ENCODE measurements at regions not wholly inside any gene's neighbourhood (a gene's known extent, or its start where the extent isn't known, plus 50 kb on each side); places are given as distances from the start of the nearest gene placed in this dataset.
"Not testable (repeated sequence)": the region's sequence is repeated elsewhere in the genome, so short reads cannot be mapped to it uniquely, and the experiment has no call there.

- no peak for DNase-seq (ENCODE audit: low read depth)
These were observed 95.2 kb downstream of the TFAP2C start for GRCh38 chr20:56724241-56724757.

GRCh38 chr20:56730003-56730402 lies 100.9 kb downstream of the TFAP2C start:
- no peak for DNase-seq (ENCODE audit: low read depth)

GRCh38 chr20:56730996-56731395 lies 101.9 kb downstream of the TFAP2C start:
- DNase-seq (ENCODE audit: low read depth) = no peak

GRCh38 chr20:56731476-56731875 lies 102.4 kb downstream of the TFAP2C start:
- DNase-seq (ENCODE audit: low read depth) = no peak

- DNase-seq (ENCODE audit: low read depth) = no peak
These were observed 104.9 kb downstream of the TFAP2C start for GRCh38 chr20:56733967-56734366.

- DNase-seq (ENCODE audit: low read depth) = no peak
These were observed 106.1 kb downstream of the TFAP2C start for GRCh38 chr20:56735084-56735642.

GRCh38 chr20:56736285-56736857 lies 107.3 kb downstream of the TFAP2C start:
- no peak for DNase-seq (ENCODE audit: low read depth)

- DNase-seq (ENCODE audit: low read depth) = not testable (repeated sequence)
These were observed 115.3 kb downstream of the TFAP2C start for GRCh38 chr20:56744325-56744821.

GRCh38 chr20:56748476-56749377 lies 119.6 kb downstream of the TFAP2C start:
- no peak for DNase-seq (ENCODE audit: low read depth)

- no peak for DNase-seq (ENCODE audit: low read depth)
These were observed 121.3 kb downstream of the TFAP2C start for GRCh38 chr20:56750430-56750829.

- no peak for DNase-seq (ENCODE audit: low read depth)
These were observed 123.2 kb downstream of the TFAP2C start for GRCh38 chr20:56752274-56752673.

- DNase-seq (ENCODE audit: low read depth) = no peak
These were observed 126.1 kb downstream of the TFAP2C start for GRCh38 chr20:56755201-56755600.

GRCh38 chr20:56756658-56757057 lies 127.6 kb downstream of the TFAP2C start:
- not testable (repeated sequence) for DNase-seq (ENCODE audit: low read depth)

GRCh38 chr20:56758706-56759105 lies 129.6 kb downstream of the TFAP2C start:
- DNase-seq (ENCODE audit: low read depth) = no peak

- DNase-seq (ENCODE audit: low read depth) = no peak
These were observed 130.7 kb downstream of the TFAP2C start for GRCh38 chr20:56759741-56760278.

GRCh38 chr20:56760610-56761009 lies 131.5 kb downstream of the TFAP2C start:
- DNase-seq (ENCODE audit: low read depth) = no peak

- DNase-seq (ENCODE audit: low read depth) = no peak
These were observed 132.3 kb downstream of the TFAP2C start for GRCh38 chr20:56761393-56761792.

- no peak for DNase-seq (ENCODE audit: low read depth)
These were observed 133.3 kb downstream of the TFAP2C start for GRCh38 chr20:56762401-56762800.

GRCh38 chr20:56762829-56763228 lies 133.7 kb downstream of the TFAP2C start:
- DNase-seq (ENCODE audit: low read depth) = no peak

- DNase-seq (ENCODE audit: low read depth) = no peak
These were observed 135.6 kb downstream of the TFAP2C start for GRCh38 chr20:56764671-56765070.

- DNase-seq (ENCODE audit: low read depth) = no peak
These were observed 136.3 kb downstream of the TFAP2C start for GRCh38 chr20:56765172-56766073.
